Esophagus squamous epithelium (tissue), 4 donors: ENCODE measurements at regions not wholly inside any gene's neighbourhood (a gene's known extent, or its start where the extent isn't known, plus 50 kb on each side); places are given as distances from the start of the nearest gene placed in this dataset.

Experiments
- CTCF ChIP-seq, 6 experiments: fragments of 450-650 bp in 4 of 6; fragments of 200-600 bp in 2 of 6; sonication (generic) in 2 of 6; IDR thresholded peaks; one replicate each; pipeline ENCODE4 v1.5.1; 2016 to 2019; ENCODE audit warnings: antibody characterized with exemption in 6 of 6, mild to moderate bottlenecking in 4 of 6, moderate library complexity in 4 of 6
- POLR2A ChIP-seq, 4 donors: fragments of 450-650 bp; IDR thresholded peaks; one replicate each; pipeline ENCODE4 v1.6.1; 2017; ENCODE audit warnings: antibody characterized with exemption in 4 of 4, mild to moderate bottlenecking in 4 of 4, moderate library complexity in 3 of 4

- TF ChIP-seq CTCF (IDR thresholded peaks at IDR 0.05) (no peak), POLR2A (IDR thresholded peaks at IDR 0.05) (no peak)
Observed at GRCh38 chr19:28858933-28859332, 354.0 kb downstream of the UQCRFS1 start.
